Stomach smooth muscle (tissue), 2 donors: ENCODE measurements at regions not wholly inside any gene's neighbourhood (a gene's known extent, or its start where the extent isn't known, plus 50 kb on each side); places are given as distances from the start of the nearest gene placed in this dataset.

Experiments used
- H3K27ac ChIP-seq: one replicate; pipeline ENCODE4 v1.7.0; 2013; ENCODE audit warnings: mild to moderate bottlenecking, low read length, inconsistent platforms
- H3K27me3 ChIP-seq, 2 donors: one replicate each; pipeline ENCODE4 v1.7.0; 2013; ENCODE audit warnings: low read length in 2 of 2; ENCODE audit not compliant: insufficient read depth in 2 of 2, control insufficient read depth in 1 of 2
- H3K36me3 ChIP-seq, 2 donors: one replicate each; pipeline ENCODE4 v1.7.0; 2013; ENCODE audit warnings: low read length in 2 of 2; ENCODE audit not compliant: control insufficient read depth in 2 of 2, insufficient read depth in 2 of 2
- H3K4me1 ChIP-seq: one replicate; pipeline ENCODE4 v1.7.0; 2013; ENCODE audit warnings: low read length; ENCODE audit not compliant: control insufficient read depth, insufficient read depth
- H3K4me3 ChIP-seq, 2 donors: one replicate each; pipeline ENCODE4 v1.7.0; 2013; ENCODE audit warnings: low read length in 2 of 2
- H3K9ac ChIP-seq, 2 donors: one replicate each; pipeline ENCODE4 v1.7.0; 2013; ENCODE audit warnings: low read length in 2 of 2, mild to moderate bottlenecking in 1 of 2
- H3K9me3 ChIP-seq, 2 donors: one replicate each; pipeline ENCODE4 v1.7.0; 2013; ENCODE audit warnings: low read length in 2 of 2; ENCODE audit not compliant: control insufficient read depth in 2 of 2
- donor health status: healthy.
- donor health status: Pancreatic carcinoma.

DNA sequence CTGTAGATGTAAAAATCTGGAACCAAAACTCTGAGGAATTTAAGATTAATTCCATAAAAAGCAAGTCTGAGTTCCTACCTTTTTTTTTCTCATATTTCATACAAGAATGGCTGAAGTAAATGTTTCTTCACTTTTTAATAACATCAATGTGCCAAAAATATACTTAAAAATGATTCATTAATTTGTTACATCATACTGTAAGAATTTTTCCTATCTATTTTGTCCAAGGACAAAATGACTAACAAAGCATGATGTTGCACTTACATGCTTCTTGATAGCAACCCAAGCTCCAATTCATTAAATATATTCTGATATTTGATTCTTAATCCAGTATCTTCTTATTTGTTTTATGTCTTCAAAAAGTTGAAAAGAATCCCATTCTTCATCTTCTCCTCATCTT lies 988.3 kb downstream of the TLE1 start:
- no peak overlapping the region for H3K4me3 ChIP-seq
- no peak overlapping the region for H3K27ac ChIP-seq
- H3K9me3 ChIP-seq = no peaks in the 10 kb centered on the region
- no peaks in the 10 kb centered on the region for H3K36me3 ChIP-seq
- H3K27me3 ChIP-seq = no peaks in the 10 kb centered on the region
- H3K9ac ChIP-seq = no peak overlapping the region
- no peaks in the 10 kb centered on the region for H3K4me1 ChIP-seq

DNA sequence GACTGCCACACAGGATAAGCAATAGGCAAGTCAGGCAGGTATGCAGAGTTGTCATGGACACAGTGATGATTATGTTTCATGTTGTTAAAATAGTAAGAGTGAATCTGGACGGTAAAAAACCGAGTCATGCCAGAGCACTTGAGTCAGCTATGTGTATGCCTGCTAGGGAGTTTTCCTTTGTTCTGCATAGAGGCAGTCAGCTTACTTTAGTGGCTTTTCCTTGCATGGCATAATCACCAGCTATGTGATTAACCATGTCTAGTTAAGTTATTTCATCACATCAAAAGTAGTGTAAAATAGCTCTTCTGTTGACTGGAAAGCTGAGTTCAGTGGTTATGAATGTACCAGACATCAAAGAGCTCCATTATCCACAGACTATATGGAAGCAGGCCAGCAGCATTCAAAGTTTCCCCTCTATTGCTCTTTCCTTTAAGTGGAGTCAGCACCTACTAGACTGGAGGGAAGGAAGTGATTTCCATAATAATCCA lies 989.8 kb downstream of the TLE1 start:
- no peak overlapping the region for H3K9ac ChIP-seq
- no peak overlapping the region for H3K4me3 ChIP-seq
- no peaks in the 10 kb centered on the region for H3K9me3 ChIP-seq
- no peaks in the 10 kb centered on the region for H3K36me3 ChIP-seq
- H3K27ac ChIP-seq = no peak overlapping the region
- H3K4me1 ChIP-seq = no peaks in the 10 kb centered on the region
- no peaks in the 10 kb centered on the region for H3K27me3 ChIP-seq

DNA sequence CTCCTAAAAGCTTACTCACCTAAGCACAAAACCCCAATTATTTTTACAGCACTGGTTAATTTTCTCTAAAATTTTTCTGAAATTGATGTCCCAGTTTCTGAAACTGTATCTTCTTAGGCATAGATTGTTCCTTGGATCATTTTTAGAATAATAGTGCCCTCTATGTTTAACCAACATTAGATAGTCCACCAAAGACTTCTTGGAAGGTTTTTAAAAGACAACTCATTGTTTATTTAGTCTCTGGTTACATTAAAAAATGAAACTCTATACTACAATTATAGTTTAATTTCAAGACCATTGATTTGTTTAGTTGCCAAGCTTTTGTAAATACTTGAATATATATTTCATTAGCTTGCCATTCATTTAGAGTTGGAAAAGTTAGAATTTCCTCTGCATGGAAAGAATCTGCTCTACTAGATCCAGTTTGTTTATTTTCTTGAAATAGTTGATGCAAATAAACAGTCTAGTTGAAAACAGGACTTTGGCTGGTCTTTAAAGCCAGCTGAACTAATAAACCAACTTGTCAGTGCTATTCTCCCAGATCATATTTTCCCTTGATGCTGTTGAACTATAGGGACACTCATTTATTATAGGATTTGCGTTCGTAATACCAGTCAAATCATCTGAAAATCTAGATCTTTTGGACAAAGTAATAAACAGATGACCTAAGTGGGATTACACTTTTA lies 990.5 kb downstream of the TLE1 start:
- Histone ChIP-seq H3K36me3 (no peaks in the 10 kb centered on the region), H3K4me3 (no peak overlapping the region), H3K27ac (no peak overlapping the region), H3K9me3 (no peaks in the 10 kb centered on the region), H3K27me3 (no peaks in the 10 kb centered on the region), H3K4me1 (no peaks in the 10 kb centered on the region), H3K9ac (no peak overlapping the region)

DNA sequence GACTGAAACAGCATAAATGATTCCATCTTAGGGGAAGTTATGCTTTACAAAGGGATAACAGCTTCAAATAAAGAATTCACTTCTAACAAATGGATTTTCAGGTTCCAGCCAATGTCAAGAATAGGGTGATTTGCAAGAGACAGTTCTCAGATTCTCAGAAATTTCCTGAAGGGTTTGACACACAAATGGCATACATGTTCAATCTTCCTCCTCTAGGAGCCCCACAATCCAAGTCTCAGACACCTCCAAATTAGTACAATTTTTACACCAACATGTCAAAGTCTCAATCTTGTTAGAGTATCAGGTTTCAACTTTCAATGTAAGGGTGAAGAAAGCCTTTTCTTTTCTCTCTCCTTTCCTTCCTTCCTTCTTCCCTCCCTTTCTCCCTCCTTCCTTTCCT lies 996.6 kb downstream of the TLE1 start:
- H3K27ac ChIP-seq = no peak overlapping the region
- H3K4me3 ChIP-seq = no peak overlapping the region
- no peaks in the 10 kb centered on the region for H3K27me3 ChIP-seq
- H3K36me3 ChIP-seq = no peaks in the 10 kb centered on the region
- H3K9ac ChIP-seq = no peak overlapping the region
- peaks cover 0 to 5% of the 10 kb centered on the region in 2 donors for H3K9me3 ChIP-seq
- no peaks in the 10 kb centered on the region for H3K4me1 ChIP-seq

DNA sequence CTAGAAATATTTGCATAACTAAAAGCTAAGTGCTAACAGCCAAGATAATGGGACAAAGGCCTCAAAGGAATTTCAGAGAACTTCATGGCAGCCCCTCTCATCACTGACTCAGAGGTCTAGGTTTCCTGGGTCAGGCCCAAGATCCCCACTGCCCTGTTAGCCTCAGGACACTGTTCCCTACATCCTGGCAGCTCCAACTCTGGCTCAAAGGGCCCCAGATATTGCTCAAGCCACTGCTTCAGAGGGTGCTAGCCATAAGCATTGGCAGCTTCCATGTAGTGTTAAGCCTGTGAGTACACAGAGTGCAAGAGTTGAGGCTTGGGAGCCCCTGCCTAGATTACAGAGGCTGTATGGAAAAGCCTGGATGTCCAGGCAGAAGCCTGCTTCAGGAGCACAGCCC lies 998.1 kb downstream of the TLE1 start:
- no peaks in the 10 kb centered on the region for H3K27me3 ChIP-seq
- no peak overlapping the region for H3K27ac ChIP-seq
- H3K36me3 ChIP-seq = no peaks in the 10 kb centered on the region
- no peak overlapping the region for H3K4me3 ChIP-seq
- H3K9me3 ChIP-seq = peaks cover 0 to 5% of the 10 kb centered on the region in 2 donors
- H3K4me1 ChIP-seq = no peaks in the 10 kb centered on the region
- H3K9ac ChIP-seq = no peak overlapping the region

DNA sequence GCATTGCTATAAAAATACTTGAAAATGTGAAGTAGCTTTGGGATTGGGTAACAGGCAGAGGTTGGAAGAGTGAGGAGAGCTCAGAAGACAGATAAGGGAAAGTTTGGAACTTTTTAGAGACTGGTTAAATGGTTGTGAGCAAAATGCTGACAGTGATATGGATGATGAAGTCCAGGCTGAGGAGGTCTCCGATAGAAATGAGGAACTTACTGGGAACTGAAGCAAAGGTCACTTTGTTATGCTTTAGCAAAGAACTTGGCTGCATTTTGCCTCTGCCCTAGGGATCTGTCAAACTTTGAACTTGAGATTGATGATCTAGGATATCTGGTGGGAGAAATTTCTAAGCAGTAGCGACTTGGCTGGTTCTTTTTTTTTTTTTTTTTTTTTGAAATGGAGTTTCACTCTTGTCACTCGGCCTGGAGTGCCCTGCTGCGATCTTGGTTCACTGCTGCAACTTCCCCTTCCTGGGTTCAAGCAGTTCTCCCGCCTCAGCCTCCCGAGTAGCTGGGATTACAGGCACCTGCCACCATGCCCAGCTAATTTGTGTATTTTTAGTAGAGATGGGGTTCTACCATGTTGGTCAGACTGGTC lies 998.9 kb downstream of the TLE1 start:
- no peaks in the 10 kb centered on the region for H3K27me3 ChIP-seq
- H3K9ac ChIP-seq = no peak overlapping the region
- H3K4me1 ChIP-seq = no peaks in the 10 kb centered on the region
- peaks cover 0 to 5% of the 10 kb centered on the region in 2 donors for H3K9me3 ChIP-seq
- no peak overlapping the region for H3K4me3 ChIP-seq
- H3K36me3 ChIP-seq = no peaks in the 10 kb centered on the region
- H3K27ac ChIP-seq = no peak overlapping the region

DNA sequence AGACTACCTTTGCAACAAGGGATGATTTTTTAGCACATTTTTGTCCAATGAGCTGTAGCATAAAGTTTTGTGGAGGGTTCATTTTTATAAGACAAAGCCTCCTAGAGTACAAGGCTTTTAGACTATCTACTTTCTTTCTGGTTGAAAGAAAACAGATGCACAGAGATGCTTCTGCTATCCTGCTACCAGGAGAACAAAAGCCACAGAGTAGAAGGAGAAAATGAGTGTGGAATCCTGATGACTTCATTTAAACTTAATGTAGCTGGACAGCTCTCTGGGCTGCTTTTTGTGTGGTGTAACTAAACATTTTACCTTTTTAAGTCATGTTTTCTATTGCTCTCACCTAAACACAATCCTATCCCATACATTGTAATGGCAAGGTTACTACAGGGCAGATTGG lies 1009.4 kb downstream of the TLE1 start:
- no peak overlapping the region for H3K27ac ChIP-seq
- H3K4me3 ChIP-seq = peak overlapping the region in 1 of 2 donors; percentile 10
- no peaks in the 10 kb centered on the region for H3K36me3 ChIP-seq
- H3K9ac ChIP-seq = no peak overlapping the region
- no peaks in the 10 kb centered on the region for H3K4me1 ChIP-seq
- H3K9me3 ChIP-seq = no peaks in the 10 kb centered on the region
- H3K27me3 ChIP-seq = no peaks in the 10 kb centered on the region

DNA sequence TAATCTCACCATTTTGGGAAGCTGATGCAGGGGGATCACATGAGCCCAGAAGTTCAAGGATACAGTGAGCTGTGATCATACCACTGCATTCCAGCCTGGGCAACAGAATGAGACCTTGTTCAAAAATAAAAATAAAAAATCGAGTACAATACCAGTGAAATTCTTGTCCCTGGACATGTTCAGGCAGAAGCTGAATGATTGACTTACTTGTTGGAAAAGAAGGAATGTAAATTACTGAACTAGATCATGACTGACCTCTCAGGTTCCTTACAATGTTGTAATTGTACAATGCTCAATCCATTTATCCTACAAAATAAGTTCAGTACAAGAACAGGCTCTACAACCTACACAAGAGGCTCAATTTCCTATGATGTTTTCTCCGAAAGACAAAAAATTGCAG lies 1010.4 kb downstream of the TLE1 start:
- Histone ChIP-seq H3K27me3 (no peaks in the 10 kb centered on the region), H3K4me1 (no peaks in the 10 kb centered on the region), H3K9ac (no peak overlapping the region), H3K4me3 (no peak overlapping the region), H3K27ac (no peak overlapping the region), H3K9me3 (no peaks in the 10 kb centered on the region), H3K36me3 (no peaks in the 10 kb centered on the region)

DNA sequence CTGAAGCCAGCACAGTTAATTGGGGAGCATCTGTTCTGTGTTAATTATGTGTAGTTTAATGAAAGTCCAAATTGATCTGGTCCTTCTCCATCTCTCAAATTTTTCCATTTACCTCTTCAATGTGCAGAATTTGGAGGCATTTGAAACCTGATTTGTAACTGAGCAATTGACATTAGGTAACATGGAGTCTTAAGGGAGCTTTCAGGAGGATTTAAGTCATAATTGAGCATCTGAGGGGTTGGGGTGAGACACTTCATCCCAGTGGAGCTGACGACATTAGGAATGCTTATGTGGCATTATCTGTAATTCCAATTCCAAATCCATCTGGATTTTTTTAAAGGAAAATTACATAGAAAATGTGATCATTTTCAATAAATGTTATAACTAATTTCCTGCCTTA lies 1015.9 kb downstream of the TLE1 start:
- Histone ChIP-seq H3K9me3 (peaks cover 0 to 5% of the 10 kb centered on the region in 2 donors), H3K9ac (no peak overlapping the region), H3K36me3 (no peaks in the 10 kb centered on the region), H3K27ac (no peak overlapping the region), H3K27me3 (no peaks in the 10 kb centered on the region), H3K4me3 (no peak overlapping the region), H3K4me1 (no peaks in the 10 kb centered on the region)

DNA sequence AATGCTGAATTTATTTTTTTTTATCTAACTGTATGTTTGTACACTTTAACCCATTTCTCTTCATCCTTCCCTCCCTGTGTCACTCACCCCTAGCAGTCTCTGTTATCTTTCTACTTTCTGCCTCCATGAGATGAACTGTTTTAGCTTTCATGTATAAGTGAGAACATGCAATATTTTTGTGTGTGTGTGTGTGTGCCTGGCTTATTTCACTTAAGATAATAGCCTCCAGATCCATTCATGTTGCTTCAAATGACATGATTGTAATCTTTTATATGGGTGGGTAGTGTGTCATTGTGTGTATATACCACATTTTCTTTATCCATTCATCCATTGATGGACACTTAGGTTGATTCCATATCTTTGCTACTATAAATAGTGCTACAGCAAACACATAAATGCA lies 1023.9 kb downstream of the TLE1 start:
- Histone ChIP-seq H3K9me3 (peaks cover 0 to 5% of the 10 kb centered on the region in 2 donors), H3K9ac (no peak overlapping the region), H3K4me3 (no peak overlapping the region), H3K4me1 (peaks cover 4% of the 10 kb centered on the region), H3K27me3 (no peaks in the 10 kb centered on the region), H3K36me3 (no peaks in the 10 kb centered on the region), H3K27ac (no peak overlapping the region)
